ENCODE measurements at regions not wholly inside any gene's neighbourhood (a gene's known extent, or its start where the extent isn't known, plus 50 kb on each side); places are given as distances from the start of the nearest gene placed in this dataset.

DNA sequence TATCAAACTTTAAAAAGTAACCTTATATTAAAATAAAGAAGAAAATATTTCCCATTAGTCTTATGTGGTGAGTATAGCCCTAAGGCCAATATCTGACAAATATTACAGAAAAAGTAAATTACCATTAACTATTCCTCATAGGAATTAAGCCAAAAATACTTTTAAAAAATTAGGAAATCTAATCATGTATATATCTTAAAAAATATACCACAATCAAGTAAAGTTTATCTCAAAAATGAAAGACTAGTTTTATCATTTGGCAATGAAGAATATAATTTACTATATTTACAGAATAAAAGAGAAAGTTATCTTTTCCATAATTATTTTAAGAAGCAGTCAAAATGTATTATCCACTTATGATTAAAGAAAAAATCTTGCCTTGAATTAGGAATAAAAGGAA is 458.8 kb upstream of the ZNF462 start:
- Histone ChIP-seq H3K27me3 (ENCODE audit: insufficient read depth, low read depth, severe bottlenecking) (no peaks in the 10 kb centered on the region), H3K27ac (no peak overlapping the region), H3K36me3 (no peaks in the 10 kb centered on the region), H3K9me3 (ENCODE audit: severe bottlenecking) (peaks cover 2% of the 10 kb centered on the region), H3K4me3 (ENCODE audit: low read depth, low read length) (no peak overlapping the region)
- DNase-seq: no peak
- TF ChIP-seq, protein P1, sequence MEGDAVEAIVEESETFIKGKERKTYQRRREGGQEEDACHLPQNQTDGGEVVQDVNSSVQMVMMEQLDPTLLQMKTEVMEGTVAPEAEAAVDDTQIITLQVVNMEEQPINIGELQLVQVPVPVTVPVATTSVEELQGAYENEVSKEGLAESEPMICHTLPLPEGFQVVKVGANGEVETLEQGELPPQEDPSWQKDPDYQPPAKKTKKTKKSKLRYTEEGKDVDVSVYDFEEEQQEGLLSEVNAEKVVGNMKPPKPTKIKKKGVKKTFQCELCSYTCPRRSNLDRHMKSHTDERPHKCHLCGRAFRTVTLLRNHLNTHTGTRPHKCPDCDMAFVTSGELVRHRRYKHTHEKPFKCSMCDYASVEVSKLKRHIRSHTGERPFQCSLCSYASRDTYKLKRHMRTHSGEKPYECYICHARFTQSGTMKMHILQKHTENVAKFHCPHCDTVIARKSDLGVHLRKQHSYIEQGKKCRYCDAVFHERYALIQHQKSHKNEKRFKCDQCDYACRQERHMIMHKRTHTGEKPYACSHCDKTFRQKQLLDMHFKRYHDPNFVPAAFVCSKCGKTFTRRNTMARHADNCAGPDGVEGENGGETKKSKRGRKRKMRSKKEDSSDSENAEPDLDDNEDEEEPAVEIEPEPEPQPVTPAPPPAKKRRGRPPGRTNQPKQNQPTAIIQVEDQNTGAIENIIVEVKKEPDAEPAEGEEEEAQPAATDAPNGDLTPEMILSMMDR (IDR thresholded peaks at IDR 0.05; ENCODE audit: low read depth, low read length): no peak

DNA sequence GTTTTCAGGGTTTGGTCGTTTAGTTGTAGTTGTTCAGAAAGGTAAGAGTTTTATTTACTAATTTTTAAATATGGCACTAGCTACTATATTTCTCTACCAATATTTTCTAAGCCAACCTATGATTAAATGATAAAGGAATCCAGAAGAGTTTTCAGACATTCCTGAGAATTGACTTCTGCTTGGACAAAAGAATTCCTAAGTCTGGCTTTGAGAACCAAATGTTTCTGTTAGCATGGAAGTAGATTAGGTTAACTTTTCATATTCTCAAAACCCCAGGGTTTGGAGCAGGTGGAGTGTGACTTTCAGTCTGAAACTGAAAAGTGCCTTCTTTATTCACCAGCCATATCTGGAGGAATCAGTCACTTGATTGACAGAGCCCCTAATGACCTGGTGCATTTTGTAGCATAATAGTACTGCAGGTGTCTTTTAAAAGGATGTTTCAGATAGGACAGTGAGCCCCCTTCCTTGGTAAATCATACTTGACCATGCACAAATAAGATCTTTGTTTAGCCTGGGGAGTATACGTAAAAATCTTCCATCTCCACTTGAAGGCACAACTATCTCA is 457.0 kb upstream of the ZNF462 start:
- Histone ChIP-seq H3K4me3 (ENCODE audit: low read depth, low read length) (no peak overlapping the region), H3K9me3 (ENCODE audit: severe bottlenecking) (peaks cover 2% of the 10 kb centered on the region), H3K36me3 (no peaks in the 10 kb centered on the region), H3K27ac (no peak overlapping the region), H3K27me3 (ENCODE audit: insufficient read depth, low read depth, severe bottlenecking) (no peaks in the 10 kb centered on the region)
- TF ChIP-seq, protein P1 (IDR thresholded peaks at IDR 0.05; ENCODE audit: low read depth, low read length): no peak
- no peak for DNase-seq

- Histone ChIP-seq H3K27ac (no peak overlapping the region), H3K4me3 (ENCODE audit: low read depth, low read length) (no peak overlapping the region), H3K27me3 (ENCODE audit: insufficient read depth, low read depth, severe bottlenecking) (no peaks in the 10 kb centered on the region), H3K9me3 (ENCODE audit: severe bottlenecking) (no peaks in the 10 kb centered on the region), H3K36me3 (no peaks in the 10 kb centered on the region)
- TF ChIP-seq, protein P1 (IDR thresholded peaks at IDR 0.05; ENCODE audit: low read depth, low read length): no peak
- DNase-seq: no peak
Measured at GRCh38 chr9:106414042-106414441, 448.9 kb upstream of the ZNF462 start.

- no peaks in the 10 kb centered on the region for H3K36me3 ChIP-seq
- DNase-seq: no peak
- no peaks in the 10 kb centered on the region for H3K9me3 ChIP-seq (ENCODE audit: severe bottlenecking)
- no peak overlapping the region for H3K27ac ChIP-seq
- no peaks in the 10 kb centered on the region for H3K27me3 ChIP-seq (ENCODE audit: insufficient read depth, low read depth, severe bottlenecking)
- no peak overlapping the region for H3K4me3 ChIP-seq (ENCODE audit: low read depth, low read length)
- TF ChIP-seq, protein P1 (IDR thresholded peaks at IDR 0.05; ENCODE audit: low read depth, low read length): no peak
Measured at GRCh38 chr9:106417685-106418084, 445.3 kb upstream of the ZNF462 start.

GRCh38 chr9:106419829-106420228 is 443.1 kb upstream of the ZNF462 start:
- Histone ChIP-seq H3K27me3 (ENCODE audit: insufficient read depth, low read depth, severe bottlenecking) (no peaks in the 10 kb centered on the region), H3K9me3 (ENCODE audit: severe bottlenecking) (no peaks in the 10 kb centered on the region), H3K4me3 (ENCODE audit: low read depth, low read length) (no peak overlapping the region), H3K27ac (no peak overlapping the region), H3K36me3 (no peaks in the 10 kb centered on the region)
- DNase-seq: no peak
- TF ChIP-seq, protein P1 (IDR thresholded peaks at IDR 0.05; ENCODE audit: low read depth, low read length): no peak

DNA sequence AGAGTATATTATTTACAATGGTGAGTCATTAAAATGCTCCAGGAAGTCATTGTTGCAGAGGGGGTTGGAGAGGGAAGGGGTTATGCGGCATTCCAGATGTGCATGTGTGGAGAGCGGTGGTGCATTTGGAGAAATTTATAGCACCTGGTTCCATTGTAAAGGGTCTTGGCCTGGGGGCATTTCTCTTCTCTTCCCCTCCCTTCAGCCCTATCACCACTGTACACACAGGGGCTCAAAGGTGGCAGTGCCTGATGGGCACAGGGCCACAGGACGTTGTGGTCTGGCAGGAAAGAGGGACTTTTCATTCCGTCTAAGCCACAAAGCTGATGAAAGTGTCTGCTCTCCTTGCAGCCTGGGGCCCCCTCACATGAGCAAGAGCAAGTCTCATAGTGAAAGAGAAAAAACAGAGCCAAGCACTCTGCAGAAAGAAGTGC is 442.4 kb upstream of the ZNF462 start:
- Histone ChIP-seq H3K36me3 (no peaks in the 10 kb centered on the region), H3K27me3 (ENCODE audit: insufficient read depth, low read depth, severe bottlenecking) (no peaks in the 10 kb centered on the region), H3K27ac (no peak overlapping the region), H3K9me3 (ENCODE audit: severe bottlenecking) (no peaks in the 10 kb centered on the region), H3K4me3 (ENCODE audit: low read depth, low read length) (no peak overlapping the region)
- no peak for DNase-seq
- TF ChIP-seq, protein P1 (IDR thresholded peaks at IDR 0.05; ENCODE audit: low read depth, low read length): no peak

Measured in WERI-Rb-1 (cell line).